GM23338 (cell line): ENCODE measurements at regions not wholly inside any gene's neighbourhood (a gene's known extent, or its start where the extent isn't known, plus 50 kb on each side); places are given as distances from the start of the nearest gene placed in this dataset.

Experiments
- ATAC-seq: fragments of 200-7000 bp; cut with Tn5 transposase; 3 replicates; pipeline ENCODE4 v1.9.1; 2020
- DNase-seq: peaks from one replicate; pipeline ENCODE4 v3.0.0-alpha.2; 2015; ENCODE audit warnings: low spot score
- H2AFZ ChIP-seq: fragments of 200-600 bp; sonication (generic); 2 replicates; pipeline ENCODE4 v1.8.0; 2016; ENCODE audit warnings: antibody characterized with exemption, mild to moderate bottlenecking, moderate library complexity
- H3F3A ChIP-seq: fragments of 200-600 bp; sonication (generic); replicated peaks from 2 replicates; pipeline ENCODE4 v1.8.0; 2017; ENCODE audit warnings: antibody characterized with exemption, mixed run types, low read depth
- H3K27ac ChIP-seq: fragments of 200-600 bp; sonication (generic); 2 replicates; pipeline ENCODE4 v1.6.1; 2016; ENCODE audit warnings: low read depth
- H3K27me3 ChIP-seq: fragments of 200-600 bp; sonication (generic); 2 replicates; pipeline ENCODE4 v1.8.0; 2016; ENCODE audit warnings: mild to moderate bottlenecking, mixed run types, moderate library complexity; ENCODE audit not compliant: insufficient read depth
- H3K36me3 ChIP-seq: fragments of 200-600 bp; sonication (generic); 2 replicates; pipeline ENCODE4 v1.8.0; 2016; ENCODE audit warnings: mild to moderate bottlenecking; ENCODE audit not compliant: insufficient read depth
- H3K4me1 ChIP-seq: fragments of 200-600 bp; sonication (generic); 2 replicates; pipeline ENCODE4 v1.8.0; 2016; ENCODE audit warnings: mild to moderate bottlenecking, moderate library complexity; ENCODE audit not compliant: insufficient read depth
- H3K4me2 ChIP-seq: fragments of 200-600 bp; sonication (generic); 2 replicates; pipeline ENCODE4 v1.7.1; 2017; ENCODE audit warnings: mixed run types
- H3K4me3 ChIP-seq: fragments of 200-600 bp; sonication (generic); 2 replicates; pipeline ENCODE4 v1.6.1; 2016; ENCODE audit warnings: mixed run types
- H3K79me2 ChIP-seq: fragments of 200-600 bp; sonication (generic); replicated peaks from 2 replicates; pipeline ENCODE4 v1.8.0; 2017; ENCODE audit warnings: mild to moderate bottlenecking; ENCODE audit not compliant: insufficient read depth
- H3K9me2 ChIP-seq: fragments of 200-600 bp; sonication (generic); 2 replicates; pipeline ENCODE4 v1.8.0; 2017; ENCODE audit not compliant: insufficient read depth
- H4K20me1 ChIP-seq: fragments of 200-600 bp; sonication (generic); replicated peaks from 2 replicates; pipeline ENCODE4 v1.8.0; 2017; ENCODE audit warnings: mild to moderate bottlenecking; ENCODE audit not compliant: insufficient read depth
- H3K27ac Mint-ChIP-seq: 2 replicates; pipeline ENCODE4 v1.8.0; 2020; ENCODE audit warnings: inconsistent platforms, mild to moderate bottlenecking, moderate library complexity, mixed read lengths
- H3K27me3 Mint-ChIP-seq: 3 replicates; pipeline ENCODE4 v1.8.0; 2022; ENCODE audit warnings: low read depth, mild to moderate bottlenecking, moderate library complexity, mixed read lengths, inconsistent platforms; ENCODE audit not compliant: insufficient read depth, poor library complexity
- H3K36me3 Mint-ChIP-seq: 3 replicates; pipeline ENCODE4 v1.8.0; 2021; ENCODE audit warnings: low read depth, mild to moderate bottlenecking, inconsistent platforms, moderate library complexity, mixed read lengths
- H3K4me1 Mint-ChIP-seq: 3 replicates; pipeline ENCODE4 v1.8.0; 2020; ENCODE audit warnings: mild to moderate bottlenecking, inconsistent platforms, mixed read lengths
- H3K4me3 Mint-ChIP-seq: 3 replicates; pipeline ENCODE4 v1.8.0; 2021; ENCODE audit warnings: moderate library complexity, mild to moderate bottlenecking, inconsistent platforms, mixed read lengths
- H3K9me3 Mint-ChIP-seq: 3 replicates; pipeline ENCODE4 v1.8.0; 2020; ENCODE audit warnings: moderate library complexity, mild to moderate bottlenecking, inconsistent platforms, mixed read lengths
- CREB1 ChIP-seq: fragments of 250-450 bp; sonication (Bioruptor Pico); IDR thresholded peaks from 2 replicates; pipeline ENCODE4 v1.5.0; 2020; ENCODE audit warnings: low read depth, mild to moderate bottlenecking, moderate library complexity
- CTCF ChIP-seq, 2 experiments: fragments of 200-600 bp in 1 of 2; sonication (generic) in 1 of 2; conservative IDR thresholded peaks; 2 replicates each; pipeline versions ENCODE4 v1.5.1 to v1.6.1; 2016 to 2017; ENCODE audit warnings: antibody characterized with exemption in 2 of 2, low read depth in 2 of 2, mild to moderate bottlenecking in 2 of 2, moderate library complexity in 1 of 2
- EZH2 ChIP-seq: fragments of 200-600 bp; sonication (generic); IDR thresholded peaks from one replicate; pipeline ENCODE4 v1.8.0; 2017; ENCODE audit warnings: antibody characterized with exemption, mild to moderate bottlenecking, low read depth; ENCODE audit not compliant: unreplicated experiment
- EZH2phosphoT487 ChIP-seq: fragments of 200-600 bp; sonication (generic); IDR thresholded peaks from one replicate; pipeline ENCODE4 v1.8.1; 2018; ENCODE audit warnings: antibody characterized with exemption; ENCODE audit not compliant: unreplicated experiment
- NANOG ChIP-seq: IDR thresholded peaks from 2 replicates; pipeline ENCODE4 v1.6.1; 2016; ENCODE audit warnings: antibody characterized with exemption, borderline replicate concordance
- POLR2AphosphoS5 ChIP-seq: IDR thresholded peaks from 2 replicates; pipeline ENCODE4 v1.6.1; 2016; ENCODE audit warnings: antibody characterized with exemption, low read depth
- STAT1 ChIP-seq: IDR thresholded peaks from one replicate; pipeline ENCODE4 v1.6.1; 2016; ENCODE audit warnings: antibody characterized with exemption; ENCODE audit not compliant: unreplicated experiment
- ZNF114 ChIP-seq: fragments of 250-450 bp; sonication (Bioruptor Pico); IDR thresholded peaks from 2 replicates; pipeline ENCODE4 v1.5.0; 2020; ENCODE audit warnings: mild to moderate bottlenecking, moderate library complexity
- ZNF331 ChIP-seq: fragments of 250-450 bp; sonication (Bioruptor Pico); IDR thresholded peaks from 2 replicates; pipeline ENCODE4 v1.5.0; 2020; ENCODE audit warnings: low read depth, mild to moderate bottlenecking, moderate library complexity
- ZNF462 ChIP-seq: fragments of 250-450 bp; sonication (Bioruptor Pico); IDR thresholded peaks from 2 replicates; pipeline ENCODE4 v1.5.0; 2020; ENCODE audit warnings: mild to moderate bottlenecking, moderate library complexity
- TF ChIP-seq, protein P1 (sequence below): IDR thresholded peaks from one replicate; pipeline ENCODE4 v1.6.1; 2018; ENCODE audit warnings: antibody characterized with exemption; ENCODE audit not compliant: unreplicated experiment

GRCh38 chr1:57845041-57845440 is 421.2 kb upstream of the DAB1 start (continued):
- TF ChIP-seq CTCF (conservative IDR thresholded peaks at IDR 0.05; ENCODE audit: low read depth in 2 of 2) (no peak), NANOG (no peak), ZNF331 (CRISPR knock-in tag) (no peak)

- Mint-ChIP-seq H3K4me3 (no peak overlapping the region), H3K27ac (no peak overlapping the region), H3K9me3 (peaks cover 34% of the 10 kb centered on the region), H3K4me1 (no peaks in the 10 kb centered on the region), H3K27me3 (no peaks in the 10 kb centered on the region), H3K36me3 (peaks cover 27% of the 10 kb centered on the region)
- no peak for DNase-seq
- H3F3A ChIP-seq: no peaks in the 10 kb centered on the region
- peaks cover 10% of the 10 kb centered on the region; the same call in 1 of the 2 replicates for H3K9me2 ChIP-seq
- no peaks in the 10 kb centered on the region for H4K20me1 ChIP-seq
- ATAC-seq: no peak
- no peaks in the 10 kb centered on the region for H3K79me2 ChIP-seq
- H3K27ac ChIP-seq: no peak overlapping the region
- H3K36me3 ChIP-seq: 0 out of 2 replicates have a peak, but pooled peaks cover 10% of the 10 kb centered on the region
- no peak overlapping the region for H3K4me3 ChIP-seq
- H3K27me3 ChIP-seq: no peaks in the 10 kb centered on the region
- H3K4me1 ChIP-seq: no peaks in the 10 kb centered on the region
- no peak overlapping the region for H2AFZ ChIP-seq
- no peak overlapping the region for H3K4me2 ChIP-seq
- TF ChIP-seq CREB1 (no peak), STAT1 (no peak), ZNF114 (CRISPR knock-in tag) (no peak), EZH2phosphoT487 (no peak), EZH2 (no peak), CTCF (conservative IDR thresholded peaks at IDR 0.05; ENCODE audit: low read depth in 2 of 2) (no peak), ZNF462 (no peak), POLR2AphosphoS5 (no peak), NANOG (no peak)
- TF ChIP-seq, protein P1, sequence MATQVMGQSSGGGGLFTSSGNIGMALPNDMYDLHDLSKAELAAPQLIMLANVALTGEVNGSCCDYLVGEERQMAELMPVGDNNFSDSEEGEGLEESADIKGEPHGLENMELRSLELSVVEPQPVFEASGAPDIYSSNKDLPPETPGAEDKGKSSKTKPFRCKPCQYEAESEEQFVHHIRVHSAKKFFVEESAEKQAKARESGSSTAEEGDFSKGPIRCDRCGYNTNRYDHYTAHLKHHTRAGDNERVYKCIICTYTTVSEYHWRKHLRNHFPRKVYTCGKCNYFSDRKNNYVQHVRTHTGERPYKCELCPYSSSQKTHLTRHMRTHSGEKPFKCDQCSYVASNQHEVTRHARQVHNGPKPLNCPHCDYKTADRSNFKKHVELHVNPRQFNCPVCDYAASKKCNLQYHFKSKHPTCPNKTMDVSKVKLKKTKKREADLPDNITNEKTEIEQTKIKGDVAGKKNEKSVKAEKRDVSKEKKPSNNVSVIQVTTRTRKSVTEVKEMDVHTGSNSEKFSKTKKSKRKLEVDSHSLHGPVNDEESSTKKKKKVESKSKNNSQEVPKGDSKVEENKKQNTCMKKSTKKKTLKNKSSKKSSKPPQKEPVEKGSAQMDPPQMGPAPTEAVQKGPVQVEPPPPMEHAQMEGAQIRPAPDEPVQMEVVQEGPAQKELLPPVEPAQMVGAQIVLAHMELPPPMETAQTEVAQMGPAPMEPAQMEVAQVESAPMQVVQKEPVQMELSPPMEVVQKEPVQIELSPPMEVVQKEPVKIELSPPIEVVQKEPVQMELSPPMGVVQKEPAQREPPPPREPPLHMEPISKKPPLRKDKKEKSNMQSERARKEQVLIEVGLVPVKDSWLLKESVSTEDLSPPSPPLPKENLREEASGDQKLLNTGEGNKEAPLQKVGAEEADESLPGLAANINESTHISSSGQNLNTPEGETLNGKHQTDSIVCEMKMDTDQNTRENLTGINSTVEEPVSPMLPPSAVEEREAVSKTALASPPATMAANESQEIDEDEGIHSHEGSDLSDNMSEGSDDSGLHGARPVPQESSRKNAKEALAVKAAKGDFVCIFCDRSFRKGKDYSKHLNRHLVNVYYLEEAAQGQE: no peak
These were observed 420.6 kb upstream of the DAB1 start for GRCh38 chr1:57844382-57844980.
